HCT116 (cell line): ENCODE measurements at regions not wholly inside any gene's neighbourhood (a gene's known extent, or its start where the extent isn't known, plus 50 kb on each side); places are given as distances from the start of the nearest gene placed in this dataset.

Source experiments
- CTCF ChIP-seq, 3 experiments: fragments of 200-600 bp in 1 of 3; sonication (generic) in 1 of 3; IDR thresholded peaks in 2 of 3; conservative IDR thresholded peaks in 1 of 3; 2 replicates each; pipeline ENCODE4 v1.5.1; 2012 to 2017; ENCODE audit warnings: low read depth in 2 of 3, low read length in 2 of 3, antibody characterized with exemption in 1 of 3, borderline replicate concordance in 1 of 3, control low read depth in 1 of 3, mild to moderate bottlenecking in 1 of 3, mixed read lengths in 1 of 3, mixed run types in 1 of 3, moderate library complexity in 1 of 3; ENCODE audit not compliant: insufficient read depth in 1 of 3
- ELF1 ChIP-seq: IDR thresholded peaks from 2 replicates; pipeline ENCODE4 v1.6.1; 2012; ENCODE audit warnings: low read depth, borderline replicate concordance
- EZH2 ChIP-seq: fragments of 200-600 bp; sonication (generic); IDR thresholded peaks from 2 replicates; pipeline ENCODE4 v1.6.1; 2017; ENCODE audit warnings: antibody characterized with exemption, mixed run types
- EZH2phosphoT487 ChIP-seq: fragments of 200-600 bp; IDR thresholded peaks from 2 replicates; pipeline ENCODE4 v1.6.1; 2018; ENCODE audit warnings: antibody characterized with exemption, borderline replicate concordance
- FOSL1 ChIP-seq: IDR thresholded peaks from 2 replicates; pipeline ENCODE4 v1.6.1; 2012; ENCODE audit warnings: low read depth
- JUND ChIP-seq: IDR thresholded peaks from 2 replicates; pipeline ENCODE4 v1.6.1; 2012
- MAX ChIP-seq: IDR thresholded peaks from 2 replicates; pipeline ENCODE4 v1.6.1; 2012
- POLR2A ChIP-seq: IDR thresholded peaks from 2 replicates; pipeline ENCODE4 v1.7.0; 2011; ENCODE audit warnings: borderline replicate concordance; ENCODE audit not compliant: insufficient read depth, insufficient read length; ENCODE audit errors: extremely low read depth
- POLR2AphosphoS5 ChIP-seq: IDR thresholded peaks from 2 replicates; pipeline ENCODE4 v1.6.1; 2011; ENCODE audit warnings: mild to moderate bottlenecking, low read depth, low read length, moderate library complexity
- RAD21 ChIP-seq: IDR thresholded peaks from 2 replicates; pipeline ENCODE4 v1.6.1; 2012; ENCODE audit warnings: low read depth, mild to moderate bottlenecking
- SIN3A ChIP-seq: IDR thresholded peaks from 2 replicates; pipeline ENCODE4 v1.6.1; 2012; ENCODE audit warnings: low read depth
- SP1 ChIP-seq: IDR thresholded peaks from 2 replicates; pipeline ENCODE4 v1.6.1; 2012; ENCODE audit warnings: low read depth
- ZBTB33 ChIP-seq: IDR thresholded peaks from 2 replicates; pipeline ENCODE4 v1.6.1; 2011; ENCODE audit warnings: mild to moderate bottlenecking, low read length, moderate library complexity; ENCODE audit not compliant: insufficient replicate concordance; ENCODE audit errors: extremely low read depth
- ZFX ChIP-seq: fragments of 450-650 bp; IDR thresholded peaks from 2 replicates; pipeline ENCODE4 v1.6.1; 2017

GRCh38 chr17:77476006-77476405 lies 335.2 kb downstream of the SEC14L1 start:
- TF ChIP-seq SIN3A (no peak), POLR2A (no peak), CTCF (IDR thresholded peaks at IDR 0.05 in 2 of 3, conservative IDR thresholded peaks at IDR 0.05 in 1 of 3; ENCODE audit: borderline replicate concordance in 1 of 3, insufficient read depth in 1 of 3, low read depth in 2 of 3, low read length in 2 of 3) (no peak), EZH2 (no peak), EZH2phosphoT487 (no peak), ZBTB33 (no peak), ZFX (no peak), MAX (no peak), POLR2AphosphoS5 (no peak), JUND (no peak), RAD21 (no peak), SP1 (no peak), FOSL1 (no peak), ELF1 (no peak)
